Ascending aorta (tissue), 2 donors: ENCODE measurements at regions not wholly inside any gene's neighbourhood (a gene's known extent, or its start where the extent isn't known, plus 50 kb on each side); places are given as distances from the start of the nearest gene placed in this dataset.

Experiments
- DNase-seq, 2 donors: peaks; one replicate each; pipeline ENCODE4 v3.0.0-alpha.2; 2019; ENCODE audit warnings: low spot score in 2 of 2
- H3K27ac ChIP-seq, 2 donors: fragments of 200-600 bp; sonication (generic); one replicate each; pipeline ENCODE4 v1.5.1; 2016 to 2017; ENCODE audit warnings: mild to moderate bottlenecking in 1 of 2
- H3K27me3 ChIP-seq: fragments of 200-600 bp; sonication (generic); one replicate; pipeline ENCODE4 v1.5.1; 2017
- H3K36me3 ChIP-seq, 2 donors: fragments of 200-600 bp; sonication (generic); one replicate each; pipeline ENCODE4 v1.5.1; 2016
- H3K4me1 ChIP-seq, 2 donors: fragments of 200-600 bp; sonication (generic); one replicate each; pipeline ENCODE4 v1.5.1; 2016 to 2017; ENCODE audit warnings: mild to moderate bottlenecking in 1 of 2
- H3K4me3 ChIP-seq, 2 donors: fragments of 200-600 bp; sonication (generic); one replicate each; pipeline ENCODE4 v1.5.1; 2016 to 2017; ENCODE audit warnings: mild to moderate bottlenecking in 1 of 2
- H3K9me3 ChIP-seq, 2 donors: fragments of 200-600 bp; sonication (generic); one replicate each; pipeline ENCODE4 v1.5.1; 2016
- intact Hi-C: fragments of 100-400 bp; cut with DNase I; formaldehyde crosslinking; loops from one replicate; pipeline ENCODE4 v1.15.1; 2023
- TF ChIP-seq, protein P1 (sequence below), 3 experiments: fragments of 200-600 bp in 2 of 3; fragments of 450-650 bp in 1 of 3; sonication (generic) in 2 of 3; IDR thresholded peaks; one replicate each; pipeline ENCODE4 v1.5.1; 2016 to 2019; ENCODE audit warnings: antibody characterized with exemption in 3 of 3, mild to moderate bottlenecking in 1 of 3, moderate library complexity in 1 of 3

DNA sequence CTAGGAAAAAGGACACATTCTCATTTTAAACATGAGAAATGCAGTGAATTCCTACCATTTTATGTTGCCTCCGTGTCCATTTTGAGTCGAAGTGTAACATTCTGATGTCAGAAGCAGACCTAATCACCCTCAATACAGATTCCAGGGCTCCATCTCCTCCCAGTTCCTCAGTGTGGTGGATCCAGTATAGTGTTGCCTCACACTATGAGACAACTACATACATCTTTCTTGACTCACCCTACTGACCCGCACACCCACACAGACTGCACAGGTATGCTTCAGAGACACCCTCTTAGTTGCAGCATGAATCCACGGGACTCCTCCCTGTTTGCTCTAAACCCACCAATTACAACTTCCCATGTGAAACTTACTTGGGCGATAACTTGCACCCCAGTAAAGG is 564.9 kb downstream of the SEMA5A start:
- H3K27ac ChIP-seq = no peak overlapping the region
- H3K4me1 ChIP-seq = no peaks in the 10 kb centered on the region
- DNase-seq = no peak
- no peaks in the 10 kb centered on the region for H3K27me3 ChIP-seq
- no peaks in the 10 kb centered on the region for H3K9me3 ChIP-seq
- H3K4me3 ChIP-seq = no peak overlapping the region
- intact Hi-C loops = no loop called here
- TF ChIP-seq, protein P1, sequence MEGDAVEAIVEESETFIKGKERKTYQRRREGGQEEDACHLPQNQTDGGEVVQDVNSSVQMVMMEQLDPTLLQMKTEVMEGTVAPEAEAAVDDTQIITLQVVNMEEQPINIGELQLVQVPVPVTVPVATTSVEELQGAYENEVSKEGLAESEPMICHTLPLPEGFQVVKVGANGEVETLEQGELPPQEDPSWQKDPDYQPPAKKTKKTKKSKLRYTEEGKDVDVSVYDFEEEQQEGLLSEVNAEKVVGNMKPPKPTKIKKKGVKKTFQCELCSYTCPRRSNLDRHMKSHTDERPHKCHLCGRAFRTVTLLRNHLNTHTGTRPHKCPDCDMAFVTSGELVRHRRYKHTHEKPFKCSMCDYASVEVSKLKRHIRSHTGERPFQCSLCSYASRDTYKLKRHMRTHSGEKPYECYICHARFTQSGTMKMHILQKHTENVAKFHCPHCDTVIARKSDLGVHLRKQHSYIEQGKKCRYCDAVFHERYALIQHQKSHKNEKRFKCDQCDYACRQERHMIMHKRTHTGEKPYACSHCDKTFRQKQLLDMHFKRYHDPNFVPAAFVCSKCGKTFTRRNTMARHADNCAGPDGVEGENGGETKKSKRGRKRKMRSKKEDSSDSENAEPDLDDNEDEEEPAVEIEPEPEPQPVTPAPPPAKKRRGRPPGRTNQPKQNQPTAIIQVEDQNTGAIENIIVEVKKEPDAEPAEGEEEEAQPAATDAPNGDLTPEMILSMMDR (IDR thresholded peaks at IDR 0.05) = no peak
- no peaks in the 10 kb centered on the region for H3K36me3 ChIP-seq

DNA sequence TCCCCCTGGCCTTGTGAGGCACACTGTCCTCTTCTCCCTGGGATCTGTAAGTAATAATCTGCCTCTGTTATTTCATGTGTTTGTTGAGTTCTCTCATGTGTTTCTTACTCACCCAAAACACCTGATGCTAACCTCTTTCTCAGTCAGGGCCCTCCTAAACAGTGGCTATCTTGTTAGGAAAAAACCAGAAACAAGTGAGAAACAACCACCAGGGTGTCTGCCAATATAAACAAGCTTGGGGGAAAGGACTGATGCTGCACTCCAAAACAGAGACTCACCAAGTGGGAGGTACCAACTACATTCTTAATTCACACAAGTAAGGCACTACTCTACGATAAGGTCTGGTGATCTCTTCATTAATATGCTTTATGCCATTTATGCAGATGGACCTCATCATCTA is 564.4 kb downstream of the SEMA5A start:
- Histone ChIP-seq H3K9me3 (no peaks in the 10 kb centered on the region), H3K27me3 (no peaks in the 10 kb centered on the region), H3K4me1 (no peaks in the 10 kb centered on the region), H3K36me3 (no peaks in the 10 kb centered on the region), H3K27ac (no peak overlapping the region), H3K4me3 (no peak overlapping the region)
- intact Hi-C loops = no loop called here
- TF ChIP-seq, protein P1 (IDR thresholded peaks at IDR 0.05) = no peak
- no peak for DNase-seq

DNA sequence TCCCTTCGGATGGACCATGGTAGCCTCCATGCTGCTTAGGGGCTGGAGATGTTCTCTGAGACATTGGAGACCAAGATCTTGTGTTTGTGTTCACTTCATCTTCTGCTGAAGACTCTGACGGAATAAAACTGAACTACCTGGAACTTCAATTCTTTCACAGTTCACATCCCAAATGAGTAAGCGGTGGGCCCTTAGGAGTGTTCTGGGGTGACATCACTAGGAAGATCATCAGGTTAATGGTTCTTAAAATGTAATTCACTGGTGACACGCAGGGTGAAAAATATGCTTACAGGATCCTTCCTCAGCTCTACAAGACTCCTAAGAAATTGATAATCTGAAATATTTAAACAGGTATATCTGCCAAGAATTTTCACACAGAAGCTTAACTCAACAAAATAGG is 561.5 kb downstream of the SEMA5A start:
- intact Hi-C loops = no loop called here
- no peak overlapping the region for H3K27ac ChIP-seq
- H3K9me3 ChIP-seq = no peaks in the 10 kb centered on the region
- no peak overlapping the region for H3K4me3 ChIP-seq
- TF ChIP-seq, protein P1 (IDR thresholded peaks at IDR 0.05) = no peak
- H3K4me1 ChIP-seq = no peaks in the 10 kb centered on the region
- no peaks in the 10 kb centered on the region for H3K36me3 ChIP-seq
- H3K27me3 ChIP-seq = no peaks in the 10 kb centered on the region
- DNase-seq = no peak
